Small intestine (tissue), 7 donors: ENCODE measurements at regions not wholly inside any gene's neighbourhood (a gene's known extent, or its start where the extent isn't known, plus 50 kb on each side); places are given as distances from the start of the nearest gene placed in this dataset.
"Not testable (repeated sequence)": the region's sequence is repeated elsewhere in the genome, so short reads cannot be mapped to it uniquely, and the experiment has no call there.

Experiments
- DNase-seq, 2 donors: peaks; one replicate each; pipeline versions ENCODE4 v3.0.0 to v3.0.0-alpha.2; 2013
- FAIRE-seq: peaks from 2 replicates; lab custom pipeline; 2012; peaks lifted over from hg19 to GRCh38; lab: Jason Lieb, UNC
- H3K27ac ChIP-seq, 3 donors: one replicate each; pipeline ENCODE4 v1.5.1; 2013; ENCODE audit warnings: low read length in 2 of 3, mild to moderate bottlenecking in 2 of 3, control low read depth in 1 of 3, inconsistent platforms in 1 of 3, low read depth in 1 of 3, moderate library complexity in 1 of 3
- H3K27me3 ChIP-seq, 3 donors: one replicate each; pipeline ENCODE4 v1.6.1; 2013; ENCODE audit warnings: low read length in 3 of 3, inconsistent platforms in 1 of 3; ENCODE audit not compliant: control insufficient read depth in 3 of 3, insufficient read depth in 3 of 3
- H3K36me3 ChIP-seq, 3 donors: one replicate each; pipeline ENCODE4 v1.6.1; 2013; ENCODE audit warnings: low read length in 3 of 3, inconsistent platforms in 1 of 3, low read depth in 1 of 3, mild to moderate bottlenecking in 1 of 3, moderate library complexity in 1 of 3; ENCODE audit not compliant: control insufficient read depth in 3 of 3, insufficient read depth in 2 of 3
- H3K4me1 ChIP-seq, 3 donors: one replicate each; pipeline ENCODE4 v1.6.1; 2013; ENCODE audit warnings: low read length in 2 of 3, inconsistent platforms in 1 of 3, low read depth in 1 of 3, mild to moderate bottlenecking in 1 of 3, moderate library complexity in 1 of 3; ENCODE audit not compliant: control insufficient read depth in 3 of 3, insufficient read depth in 2 of 3
- H3K4me3 ChIP-seq, 3 donors: one replicate each; pipeline ENCODE4 v1.5.1; 2013; ENCODE audit warnings: low read length in 3 of 3, control low read depth in 1 of 3, inconsistent platforms in 1 of 3, low read depth in 1 of 3, mild to moderate bottlenecking in 1 of 3, moderate library complexity in 1 of 3
- H3K9me3 ChIP-seq, 2 donors: one replicate each; pipeline ENCODE4 v1.6.1; 2013; ENCODE audit warnings: low read depth in 1 of 2, low read length in 1 of 2; ENCODE audit not compliant: control insufficient read depth in 2 of 2, insufficient read depth in 1 of 2
- WGBS, 3 donors: extraction: QIAGEN DNeasy Blood & Tissue Kit; methylation state at CpG; one replicate each; pipeline ENCODE4 v1.1.7; 2013; 5-methylcytosine and 5-hydroxymethylcytosine counted together
- donor health status: healthy with polysubstance abuse.
- donor health status: control.
- donor health status: control.
- donor health status: Bipolar disorder and iron deficiency.
- donor health status: healthy.

- whole genome bisulfite sequencing, 3 donors, result 68 to 87% (median 85%) methylated on average over 7 of the region's 7 CpGs
- Histone ChIP-seq H3K36me3 (no peaks in the 10 kb centered on the region), H3K27ac (no peak overlapping the region), H3K4me3 (no peak overlapping the region), H3K4me1 (no peaks in the 10 kb centered on the region), H3K27me3 (no peaks in the 10 kb centered on the region), H3K9me3 (peaks cover 0 to 5% of the 10 kb centered on the region in 2 donors)
- DNase-seq, result no peak
- FAIRE-seq, result no peak
These were observed 147.8 kb upstream of the MED14 start for GRCh38 chrX:40883021-40883619.

GRCh38 chrX:40885989-40886388 is 150.6 kb upstream of the MED14 start:
- no peaks in the 10 kb centered on the region for H3K9me3 ChIP-seq
- no peak overlapping the region for H3K4me3 ChIP-seq
- H3K27me3 ChIP-seq, result no peaks in the 10 kb centered on the region
- no peaks in the 10 kb centered on the region for H3K4me1 ChIP-seq
- 81 to 89% (median 87%) methylated on average over 4 of the region's 4 CpGs for WGBS, 3 donors
- H3K27ac ChIP-seq, result peak overlapping the region in 1 of 3 donors; percentile 28
- DNase-seq, result peak; percentile 2 to 47
- FAIRE-seq, result no peak
- H3K36me3 ChIP-seq, result no peaks in the 10 kb centered on the region

GRCh38 chrX:40887476-40887875 is 152.1 kb upstream of the MED14 start:
- H3K9me3 ChIP-seq, result peaks cover 0 to 6% of the 10 kb centered on the region in 2 donors
- FAIRE-seq (no peak), DNase-seq (no peak)
- no peaks in the 10 kb centered on the region for H3K36me3 ChIP-seq
- H3K4me1 ChIP-seq, result no peaks in the 10 kb centered on the region
- 71 to 92% (median 89%) methylated on average over 1 of the region's 1 CpG for WGBS, 3 donors
- H3K27me3 ChIP-seq, result no peaks in the 10 kb centered on the region
- no peak overlapping the region for H3K27ac ChIP-seq
- H3K4me3 ChIP-seq, result no peak overlapping the region

GRCh38 chrX:40891798-40892197 is 156.5 kb upstream of the MED14 start:
- Histone ChIP-seq H3K36me3 (no peaks in the 10 kb centered on the region), H3K9me3 (peaks cover 0 to 6% of the 10 kb centered on the region in 2 donors), H3K4me3 (no peak overlapping the region), H3K27me3 (no peaks in the 10 kb centered on the region), H3K4me1 (no peaks in the 10 kb centered on the region), H3K27ac (no peak overlapping the region)
- FAIRE-seq, result no peak
- DNase-seq, result no peak

GRCh38 chrX:40893251-40893910 is 158.0 kb upstream of the MED14 start:
- FAIRE-seq (no peak), DNase-seq (no peak)
- no peaks in the 10 kb centered on the region for H3K36me3 ChIP-seq
- H3K4me1 ChIP-seq, result no peaks in the 10 kb centered on the region
- no peaks in the 10 kb centered on the region for H3K27me3 ChIP-seq
- WGBS, 3 donors, result 77 to 85% (median 79%) methylated on average over 6 of the region's 6 CpGs
- no peak overlapping the region for H3K27ac ChIP-seq
- no peak overlapping the region for H3K4me3 ChIP-seq
- H3K9me3 ChIP-seq, result peaks cover 0 to 6% of the 10 kb centered on the region in 2 donors

GRCh38 chrX:40895246-40895645 is 159.9 kb upstream of the MED14 start:
- FAIRE-seq (no peak), DNase-seq (no peak)
- WGBS, 3 donors, result 78 to 91% (median 91%) methylated on average over 3 of the region's 3 CpGs

GRCh38 chrX:40897718-40898270 is 162.5 kb upstream of the MED14 start:
- no peak overlapping the region for H3K27ac ChIP-seq
- no peaks in the 10 kb centered on the region for H3K4me1 ChIP-seq
- no peaks in the 10 kb centered on the region for H3K27me3 ChIP-seq
- FAIRE-seq, result no peak
- no peaks in the 10 kb centered on the region for H3K36me3 ChIP-seq
- 88 to 89% (median 89%) methylated on average over 3 of the region's 3 CpGs for WGBS, 3 donors
- no peak overlapping the region for H3K4me3 ChIP-seq
- DNase-seq, result no peak
- no peaks in the 10 kb centered on the region for H3K9me3 ChIP-seq

More at GRCh38 chrX:40895246-40895645, 159.9 kb upstream of the MED14 start:
- no peak overlapping the region for H3K27ac ChIP-seq
- H3K4me1 ChIP-seq, result no peaks in the 10 kb centered on the region
- H3K4me3 ChIP-seq, result no peak overlapping the region
- H3K27me3 ChIP-seq, result no peaks in the 10 kb centered on the region
- peaks cover 0 to 6% of the 10 kb centered on the region in 2 donors for H3K9me3 ChIP-seq
- H3K36me3 ChIP-seq, result no peaks in the 10 kb centered on the region

GRCh38 chrX:40904739-40905138 is 169.4 kb upstream of the MED14 start:
- not testable (repeated sequence) for H3K27ac ChIP-seq, H3K36me3 ChIP-seq, H3K27me3 ChIP-seq, H3K4me1 ChIP-seq, DNase-seq, H3K4me3 ChIP-seq, FAIRE-seq, H3K9me3 ChIP-seq
